ENCODE measurements at regions not wholly inside any gene's neighbourhood (a gene's known extent, or its start where the extent isn't known, plus 50 kb on each side); places are given as distances from the start of the nearest gene placed in this dataset.

DNA sequence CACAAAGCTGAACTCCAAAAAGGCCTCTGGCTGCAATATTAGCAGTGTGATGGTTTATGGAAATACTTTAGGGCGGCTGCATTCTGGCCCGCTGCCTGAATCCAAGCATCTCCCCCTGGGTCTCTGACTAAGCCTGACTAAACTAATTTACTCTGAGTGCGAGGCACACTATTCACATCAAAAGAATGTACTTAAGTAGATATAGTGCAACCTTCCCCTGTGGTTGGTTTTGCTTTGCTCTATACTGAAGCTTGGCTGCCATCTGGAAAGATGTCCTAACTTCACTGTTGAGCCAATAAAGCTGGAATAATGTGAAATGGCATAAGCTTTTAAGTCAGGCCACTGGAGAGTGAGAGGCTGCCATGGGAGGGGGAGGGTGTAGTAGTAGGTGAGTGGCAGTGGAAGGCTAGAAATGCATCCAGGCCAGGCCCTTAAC lies 321.6 kb downstream of the AASDHPPT start:
- TF ChIP-seq, protein P1, sequence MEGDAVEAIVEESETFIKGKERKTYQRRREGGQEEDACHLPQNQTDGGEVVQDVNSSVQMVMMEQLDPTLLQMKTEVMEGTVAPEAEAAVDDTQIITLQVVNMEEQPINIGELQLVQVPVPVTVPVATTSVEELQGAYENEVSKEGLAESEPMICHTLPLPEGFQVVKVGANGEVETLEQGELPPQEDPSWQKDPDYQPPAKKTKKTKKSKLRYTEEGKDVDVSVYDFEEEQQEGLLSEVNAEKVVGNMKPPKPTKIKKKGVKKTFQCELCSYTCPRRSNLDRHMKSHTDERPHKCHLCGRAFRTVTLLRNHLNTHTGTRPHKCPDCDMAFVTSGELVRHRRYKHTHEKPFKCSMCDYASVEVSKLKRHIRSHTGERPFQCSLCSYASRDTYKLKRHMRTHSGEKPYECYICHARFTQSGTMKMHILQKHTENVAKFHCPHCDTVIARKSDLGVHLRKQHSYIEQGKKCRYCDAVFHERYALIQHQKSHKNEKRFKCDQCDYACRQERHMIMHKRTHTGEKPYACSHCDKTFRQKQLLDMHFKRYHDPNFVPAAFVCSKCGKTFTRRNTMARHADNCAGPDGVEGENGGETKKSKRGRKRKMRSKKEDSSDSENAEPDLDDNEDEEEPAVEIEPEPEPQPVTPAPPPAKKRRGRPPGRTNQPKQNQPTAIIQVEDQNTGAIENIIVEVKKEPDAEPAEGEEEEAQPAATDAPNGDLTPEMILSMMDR (conservative IDR thresholded peaks at IDR 0.05 in 1 of 2, IDR thresholded peaks at IDR 0.05 in 1 of 2; ENCODE audit: low read depth in 1 of 2, low read length in 2 of 2), result no peak
- TF ChIP-seq EZH2 (IDR thresholded peaks at IDR 0.05; ENCODE audit: low read length, missing control alignments), result no peak
